ENCODE measurements at regions not wholly inside any gene's neighbourhood (a gene's known extent, or its start where the extent isn't known, plus 50 kb on each side); places are given as distances from the start of the nearest gene placed in this dataset.

DNA sequence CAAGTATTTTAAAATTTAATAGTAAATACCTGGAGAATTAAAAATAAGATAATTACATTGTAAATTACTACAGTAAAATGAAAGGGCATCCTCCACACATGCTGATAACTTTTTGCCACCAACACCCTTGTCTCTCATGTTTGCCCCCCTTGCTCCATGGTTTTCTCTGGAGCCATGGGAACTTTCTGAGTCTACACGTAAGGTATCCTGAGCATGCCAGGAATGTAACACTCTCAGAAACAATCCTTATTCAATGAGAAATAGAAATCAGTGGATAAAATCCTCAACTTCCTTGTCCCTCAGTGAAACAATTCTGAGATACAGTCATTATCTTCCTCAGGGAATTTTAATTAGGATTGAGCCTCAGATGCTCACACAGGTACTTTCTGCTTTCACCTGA is 108.9 kb downstream of the IZUMO3 start:
- WGBS, 2 donors (ENCODE audit: low coverage in 1 of 2), result 50 to 80% methylated on average over 1 of the region's 1 CpG
- TF ChIP-seq POLR2AphosphoS5 (IDR thresholded peaks at IDR 0.05) (no peak), POLR2A (IDR thresholded peaks at IDR 0.05) (no peak)
- TF ChIP-seq, protein P1, sequence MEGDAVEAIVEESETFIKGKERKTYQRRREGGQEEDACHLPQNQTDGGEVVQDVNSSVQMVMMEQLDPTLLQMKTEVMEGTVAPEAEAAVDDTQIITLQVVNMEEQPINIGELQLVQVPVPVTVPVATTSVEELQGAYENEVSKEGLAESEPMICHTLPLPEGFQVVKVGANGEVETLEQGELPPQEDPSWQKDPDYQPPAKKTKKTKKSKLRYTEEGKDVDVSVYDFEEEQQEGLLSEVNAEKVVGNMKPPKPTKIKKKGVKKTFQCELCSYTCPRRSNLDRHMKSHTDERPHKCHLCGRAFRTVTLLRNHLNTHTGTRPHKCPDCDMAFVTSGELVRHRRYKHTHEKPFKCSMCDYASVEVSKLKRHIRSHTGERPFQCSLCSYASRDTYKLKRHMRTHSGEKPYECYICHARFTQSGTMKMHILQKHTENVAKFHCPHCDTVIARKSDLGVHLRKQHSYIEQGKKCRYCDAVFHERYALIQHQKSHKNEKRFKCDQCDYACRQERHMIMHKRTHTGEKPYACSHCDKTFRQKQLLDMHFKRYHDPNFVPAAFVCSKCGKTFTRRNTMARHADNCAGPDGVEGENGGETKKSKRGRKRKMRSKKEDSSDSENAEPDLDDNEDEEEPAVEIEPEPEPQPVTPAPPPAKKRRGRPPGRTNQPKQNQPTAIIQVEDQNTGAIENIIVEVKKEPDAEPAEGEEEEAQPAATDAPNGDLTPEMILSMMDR (IDR thresholded peaks at IDR 0.05), result no peak
- in situ Hi-C loops (cut with MboI; ENCODE audit: low pct_ligation_motif_present in 1 of 4, low pct_unique_long_range_greater_than_20kb in 1 of 4, low sequenced_read_pairs in 3 of 4) (no loop called here), intact Hi-C loops (cut with DNase I; ENCODE audit: low total_unique reads) (no loop called here)
- Histone ChIP-seq H3K27ac (no peak overlapping the region), H3K9me3 (no peaks in the 10 kb centered on the region), H3K4me1 (no peaks in the 10 kb centered on the region), H3K36me3 (no peaks in the 10 kb centered on the region), H3K4me3 (no peak overlapping the region), H3K27me3 (no peaks in the 10 kb centered on the region)
- DNase-seq, result no peak

DNA sequence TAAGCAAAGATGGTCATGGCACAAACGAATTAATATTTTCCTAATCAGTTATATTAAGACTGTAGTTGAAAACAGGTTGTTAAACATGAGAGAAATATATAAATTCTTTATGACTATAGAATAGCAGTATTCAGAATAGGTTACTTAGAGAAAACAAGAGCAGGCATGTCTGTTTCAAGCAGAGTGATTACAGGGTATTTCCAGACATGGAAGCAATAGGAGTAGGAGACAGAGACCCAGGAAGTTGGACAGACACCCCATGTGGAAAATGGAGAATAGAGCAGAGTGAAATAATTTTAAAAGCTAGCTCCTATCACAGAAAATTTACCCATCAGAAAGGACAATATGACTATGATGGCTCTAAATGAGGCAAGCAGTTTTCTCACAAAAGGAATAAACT is 111.5 kb downstream of the IZUMO3 start:
- H3K27me3 ChIP-seq, result no peaks in the 10 kb centered on the region
- no peak for DNase-seq
- H3K27ac ChIP-seq, result no peak overlapping the region
- TF ChIP-seq POLR2A (IDR thresholded peaks at IDR 0.05) (no peak), POLR2AphosphoS5 (IDR thresholded peaks at IDR 0.05) (no peak), EP300 (IDR thresholded peaks at IDR 0.05; ENCODE audit: low read depth) (no peak)
- TF ChIP-seq, protein P1 (IDR thresholded peaks at IDR 0.05), result no peak
- WGBS, 2 donors (ENCODE audit: low coverage in 1 of 2), result 21 to 43% methylated on average over 1 of the region's 1 CpG
- H3K4me3 ChIP-seq, result no peak overlapping the region
- in situ Hi-C loops (cut with MboI; ENCODE audit: low pct_ligation_motif_present in 1 of 4, low pct_unique_long_range_greater_than_20kb in 1 of 4, low sequenced_read_pairs in 3 of 4) (no loop called here), intact Hi-C loops (cut with DNase I; ENCODE audit: low total_unique reads) (no loop called here)
- no peaks in the 10 kb centered on the region for H3K36me3 ChIP-seq
- H3K4me1 ChIP-seq, result no peaks in the 10 kb centered on the region
- H3K9me3 ChIP-seq, result no peaks in the 10 kb centered on the region

DNA sequence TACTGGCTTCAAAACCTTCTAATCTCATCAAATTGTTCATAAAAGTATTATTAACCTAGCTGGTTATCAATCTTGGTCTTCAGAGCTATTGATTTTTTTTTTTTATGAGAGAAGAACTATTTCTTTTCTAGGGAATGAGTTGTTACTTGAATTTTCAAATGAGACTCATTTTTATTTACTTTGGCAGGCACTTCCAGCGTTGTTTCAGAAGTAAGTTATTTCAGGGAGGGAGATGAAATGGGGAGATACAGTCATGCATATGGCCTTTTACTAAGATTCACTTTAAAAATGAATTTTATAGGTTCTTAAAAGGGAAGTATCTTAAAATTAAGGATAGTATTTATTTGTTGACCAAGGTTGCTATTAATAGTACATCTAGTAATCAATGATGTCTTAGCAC is 129.6 kb downstream of the IZUMO3 start:
- no peak overlapping the region for H3K27ac ChIP-seq
- intact Hi-C loops (cut with DNase I; ENCODE audit: low total_unique reads) (loop anchor here (5.0 kb wide), 1 partner anchor 834 kb away; no protein-coding TSS in a partner anchor), in situ Hi-C loops (cut with MboI; ENCODE audit: low pct_ligation_motif_present in 1 of 4, low pct_unique_long_range_greater_than_20kb in 1 of 4, low sequenced_read_pairs in 3 of 4) (no loop called here)
- no peaks in the 10 kb centered on the region for H3K4me1 ChIP-seq
- H3K4me3 ChIP-seq, result no peak overlapping the region
- no peak for DNase-seq
- H3K9me3 ChIP-seq, result no peaks in the 10 kb centered on the region
- no peak for TF ChIP-seq POLR2AphosphoS5 (IDR thresholded peaks at IDR 0.05)
- no peaks in the 10 kb centered on the region for H3K27me3 ChIP-seq
- no peaks in the 10 kb centered on the region for H3K36me3 ChIP-seq
- 47 to 60% methylated on average over 1 of the region's 1 CpG for WGBS, 2 donors (ENCODE audit: low coverage in 1 of 2)

DNA sequence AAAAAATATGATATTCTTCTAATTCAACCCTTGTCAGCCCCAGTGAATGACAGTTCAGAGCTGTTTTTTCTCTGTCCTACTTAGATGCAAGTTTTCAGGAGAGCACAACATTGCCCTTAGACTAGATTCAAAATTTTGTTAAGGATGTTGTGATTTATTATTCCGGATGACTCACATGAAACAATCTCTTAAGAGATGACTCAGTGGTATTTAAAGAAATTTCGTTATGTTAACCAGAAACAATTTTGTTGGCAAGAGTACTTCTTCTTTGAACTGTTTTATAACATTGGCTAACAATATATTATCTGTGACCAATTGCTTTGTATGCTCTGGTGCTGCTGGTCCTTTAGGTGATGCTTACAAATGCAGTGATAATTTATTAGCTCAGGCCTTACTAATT is 132.0 kb downstream of the IZUMO3 start:
- 56 to 60% methylated on average over 2 of the region's 2 CpGs for WGBS, 2 donors (ENCODE audit: low coverage in 1 of 2)
- Histone ChIP-seq H3K27ac (no peak overlapping the region), H3K27me3 (no peaks in the 10 kb centered on the region), H3K36me3 (no peaks in the 10 kb centered on the region), H3K4me1 (no peaks in the 10 kb centered on the region), H3K9me3 (no peaks in the 10 kb centered on the region), H3K4me3 (no peak overlapping the region)
- no peak for DNase-seq
- intact Hi-C loops (cut with DNase I; ENCODE audit: low total_unique reads), result no loop called here
- in situ Hi-C loops (cut with MboI; ENCODE audit: low pct_ligation_motif_present in 1 of 4, low pct_unique_long_range_greater_than_20kb in 1 of 4, low sequenced_read_pairs in 3 of 4), result no loop called here
- TF ChIP-seq EP300 (IDR thresholded peaks at IDR 0.05; ENCODE audit: low read depth), result no peak
- TF ChIP-seq POLR2A (IDR thresholded peaks at IDR 0.05), result no peak
- no peak for TF ChIP-seq POLR2AphosphoS5 (IDR thresholded peaks at IDR 0.05)

DNA sequence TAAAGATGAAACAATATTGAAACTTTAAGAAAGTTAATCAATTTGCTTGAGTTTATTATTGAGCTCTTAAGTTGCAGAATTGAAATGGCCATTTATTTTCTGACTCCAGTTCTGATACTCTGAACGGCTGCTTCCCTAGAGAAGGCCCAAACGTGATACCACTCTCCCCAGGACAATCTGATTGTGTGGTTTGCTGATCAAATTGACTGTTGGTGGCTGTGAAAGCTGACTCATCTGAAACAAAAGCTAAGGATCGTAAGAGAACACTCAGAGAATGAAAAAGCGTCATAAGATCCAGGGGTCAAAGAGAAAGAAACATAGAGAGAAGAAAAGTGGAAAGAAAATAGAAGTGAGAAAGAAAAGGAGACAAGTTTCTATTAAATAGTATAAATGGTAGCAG is 147.2 kb downstream of the IZUMO3 start:
- 58 to 66% methylated on average over 2 to 4 of the region's 4 CpGs for WGBS, 2 donors (ENCODE audit: low coverage in 1 of 2)
- Histone ChIP-seq H3K36me3 (no peaks in the 10 kb centered on the region), H3K27ac (no peak overlapping the region), H3K4me1 (no peaks in the 10 kb centered on the region), H3K9me3 (peaks cover 0 to 4% of the 10 kb centered on the region in 2 donors), H3K27me3 (no peaks in the 10 kb centered on the region), H3K4me3 (no peak overlapping the region)
- intact Hi-C loops (cut with DNase I; ENCODE audit: low total_unique reads) (no loop called here), in situ Hi-C loops (cut with MboI; ENCODE audit: low pct_ligation_motif_present in 1 of 4, low pct_unique_long_range_greater_than_20kb in 1 of 4, low sequenced_read_pairs in 3 of 4) (no loop called here)
- no peak for TF ChIP-seq POLR2A (IDR thresholded peaks at IDR 0.05)
- DNase-seq, result no peak

DNA sequence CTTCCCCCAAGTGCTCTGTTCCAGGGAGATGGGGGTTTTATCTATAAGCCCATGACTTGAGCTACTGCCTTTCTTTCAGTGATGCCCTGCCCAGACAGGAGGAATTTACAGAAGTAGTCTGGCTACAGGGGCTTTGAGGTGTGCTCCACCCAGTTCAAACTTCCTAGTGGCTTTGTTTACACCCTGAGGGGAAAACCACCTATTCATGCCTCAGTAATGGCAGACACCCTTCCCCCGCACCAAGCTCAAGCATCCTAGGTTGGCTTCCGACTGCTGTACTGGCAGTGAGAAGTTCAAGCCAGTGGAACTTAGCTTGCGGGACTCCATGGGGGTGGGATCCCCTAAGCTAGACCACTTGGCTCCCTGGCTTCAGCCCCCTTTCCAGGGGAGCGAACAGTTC is 154.6 kb downstream of the IZUMO3 start:
- H3K27ac ChIP-seq, result no peak overlapping the region
- H3K4me1 ChIP-seq, result no peaks in the 10 kb centered on the region
- H3K36me3 ChIP-seq, result no peaks in the 10 kb centered on the region
- 93% methylated on average over 4 of the region's 4 CpGs; no CpG with 5 or more reads in 1 of the 2 donors for WGBS, 2 donors (ENCODE audit: low coverage in 1 of 2)
- H3K9me3 ChIP-seq, result no peaks in the 10 kb centered on the region
- no peak for DNase-seq
- intact Hi-C loops (cut with DNase I; ENCODE audit: low total_unique reads) (no loop called here), in situ Hi-C loops (cut with MboI; ENCODE audit: low pct_ligation_motif_present in 1 of 4, low pct_unique_long_range_greater_than_20kb in 1 of 4, low sequenced_read_pairs in 3 of 4) (no loop called here)
- no peak overlapping the region for H3K4me3 ChIP-seq
- TF ChIP-seq POLR2AphosphoS5 (IDR thresholded peaks at IDR 0.05) (no peak), POLR2A (IDR thresholded peaks at IDR 0.05) (no peak), EP300 (IDR thresholded peaks at IDR 0.05; ENCODE audit: low read depth) (no peak)
- TF ChIP-seq, protein P1 (IDR thresholded peaks at IDR 0.05), result no peak
- no peaks in the 10 kb centered on the region for H3K27me3 ChIP-seq
